ENCODE measurements at regions not wholly inside any gene's neighbourhood (a gene's known extent, or its start where the extent isn't known, plus 50 kb on each side); places are given as distances from the start of the nearest gene placed in this dataset.

DNA sequence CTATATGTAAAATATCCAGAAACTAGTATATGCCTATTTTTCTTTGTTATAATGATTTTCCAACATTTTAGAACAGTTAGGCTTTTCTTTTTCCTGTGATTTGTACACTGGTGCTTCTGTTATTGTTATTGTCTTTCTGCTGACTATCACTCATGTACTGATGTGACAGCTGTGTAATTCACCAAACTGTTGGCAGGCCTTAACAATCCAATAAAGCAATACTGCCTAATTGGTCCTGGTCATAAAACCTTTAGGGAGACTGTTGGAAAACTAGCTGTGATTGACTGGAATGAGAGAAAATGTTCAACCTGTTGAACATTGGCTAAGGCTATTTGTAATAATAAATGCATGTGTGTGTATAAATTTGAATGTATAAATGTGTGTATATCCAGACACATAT lies 956.6 kb downstream of the REEP3 start:
- Histone ChIP-seq H3K27me3 (ENCODE audit: insufficient read depth, low read length) (no peaks in the 10 kb centered on the region), H3K9me3 (ENCODE audit: low read length) (no peaks in the 10 kb centered on the region), H3F3A (ENCODE audit: insufficient read depth, low read length) (no peaks in the 10 kb centered on the region), H3K79me2 (ENCODE audit: insufficient read depth, low read length) (no peaks in the 10 kb centered on the region), H4K20me1 (ENCODE audit: insufficient read depth, low read length) (no peaks in the 10 kb centered on the region), H3K4me3 (ENCODE audit: low read depth, low read length, poor library complexity, severe bottlenecking) (no peak overlapping the region), H3K9me2 (ENCODE audit: low read depth, low read length) (no peaks in the 10 kb centered on the region), H3K9ac (ENCODE audit: low read length) (no peak overlapping the region), H3K36me3 (ENCODE audit: insufficient read depth, low read length) (no peaks in the 10 kb centered on the region), H3K4me2 (ENCODE audit: low read length) (no peak overlapping the region), H3K27ac (ENCODE audit: low read depth, low read length, poor library complexity, severe bottlenecking) (no peak overlapping the region), H2AFZ (ENCODE audit: low read length) (no peak overlapping the region), H3K4me1 (ENCODE audit: insufficient read depth, low read length, severe bottlenecking) (no peaks in the 10 kb centered on the region)
- no peak for TF ChIP-seq EZH2 (IDR thresholded peaks at IDR 0.05; ENCODE audit: borderline replicate concordance, low read length)
- TF ChIP-seq CTCF (IDR thresholded peaks at IDR 0.05; ENCODE audit: low read length) = no peak

GRCh38 chr10:64484811-64485330 lies 963.7 kb downstream of the REEP3 start:
- Histone ChIP-seq H3K27me3 (ENCODE audit: insufficient read depth, low read length) (no peaks in the 10 kb centered on the region), H3K9me2 (ENCODE audit: low read depth, low read length) (no peaks in the 10 kb centered on the region), H3K9me3 (ENCODE audit: low read length) (no peaks in the 10 kb centered on the region), H2AFZ (ENCODE audit: low read length) (no peak overlapping the region), H3K36me3 (ENCODE audit: insufficient read depth, low read length) (no peaks in the 10 kb centered on the region), H3K79me2 (ENCODE audit: insufficient read depth, low read length) (no peaks in the 10 kb centered on the region), H4K20me1 (ENCODE audit: insufficient read depth, low read length) (no peaks in the 10 kb centered on the region), H3K27ac (ENCODE audit: low read depth, low read length, poor library complexity, severe bottlenecking) (no peak overlapping the region), H3K4me3 (ENCODE audit: low read depth, low read length, poor library complexity, severe bottlenecking) (no peak overlapping the region), H3K9ac (ENCODE audit: low read length) (no peak overlapping the region), H3F3A (ENCODE audit: insufficient read depth, low read length) (no peaks in the 10 kb centered on the region), H3K4me1 (ENCODE audit: insufficient read depth, low read length, severe bottlenecking) (no peaks in the 10 kb centered on the region), H3K4me2 (ENCODE audit: low read length) (no peak overlapping the region)
- TF ChIP-seq EZH2 (IDR thresholded peaks at IDR 0.05; ENCODE audit: borderline replicate concordance, low read length) (no peak), CTCF (IDR thresholded peaks at IDR 0.05; ENCODE audit: low read length) (no peak)

- no peak overlapping the region for H3K4me3 ChIP-seq (ENCODE audit: low read depth, low read length, poor library complexity, severe bottlenecking)
- no peak overlapping the region for H3K27ac ChIP-seq (ENCODE audit: low read depth, low read length, poor library complexity, severe bottlenecking)
- H3K9me3 ChIP-seq (ENCODE audit: low read length) = no peaks in the 10 kb centered on the region
- H3K9ac ChIP-seq (ENCODE audit: low read length) = no peak overlapping the region
- no peak overlapping the region for H2AFZ ChIP-seq (ENCODE audit: low read length)
- H3K4me2 ChIP-seq (ENCODE audit: low read length) = no peak overlapping the region
- no peaks in the 10 kb centered on the region for H3K27me3 ChIP-seq (ENCODE audit: insufficient read depth, low read length)
- no peaks in the 10 kb centered on the region for H3F3A ChIP-seq (ENCODE audit: insufficient read depth, low read length)
- no peaks in the 10 kb centered on the region for H3K9me2 ChIP-seq (ENCODE audit: low read depth, low read length)
- no peaks in the 10 kb centered on the region for H3K4me1 ChIP-seq (ENCODE audit: insufficient read depth, low read length, severe bottlenecking)
- no peaks in the 10 kb centered on the region for H3K36me3 ChIP-seq (ENCODE audit: insufficient read depth, low read length)
- H3K79me2 ChIP-seq (ENCODE audit: insufficient read depth, low read length) = no peaks in the 10 kb centered on the region
- no peaks in the 10 kb centered on the region for H4K20me1 ChIP-seq (ENCODE audit: insufficient read depth, low read length)
- TF ChIP-seq EZH2 (IDR thresholded peaks at IDR 0.05; ENCODE audit: borderline replicate concordance, low read length) (no peak), CTCF (IDR thresholded peaks at IDR 0.05; ENCODE audit: low read length) (no peak)
These were observed 964.9 kb downstream of the REEP3 start for GRCh38 chr10:64486149-64486548.
